HG02870 (cell line): ENCODE measurements at regions not wholly inside any gene's neighbourhood (a gene's known extent, or its start where the extent isn't known, plus 50 kb on each side); places are given as distances from the start of the nearest gene placed in this dataset.

Source experiments
- ATAC-seq: cut with Tn5 transposase; IDR thresholded peaks from one replicate; pipeline ENCODE4 v1.9.1; 2021; ENCODE audit warnings: mild to moderate bottlenecking, moderate library complexity; ENCODE audit not compliant: unreplicated experiment

- ATAC-seq = no peak
Observed at GRCh38 chr6:134719911-134720310, 230.0 kb downstream of the ALDH8A1 start.

GRCh38 chr6:134719286-134719685 lies 230.6 kb downstream of the ALDH8A1 start:
- no peak for ATAC-seq

GRCh38 chr6:134714679-134715078 lies 235.2 kb downstream of the ALDH8A1 start:
- no peak for ATAC-seq

GRCh38 chr6:134714113-134714512 lies 235.8 kb downstream of the ALDH8A1 start:
- ATAC-seq = no peak

- no peak for ATAC-seq
Observed at GRCh38 chr6:134712311-134712710, 237.6 kb downstream of the ALDH8A1 start.

GRCh38 chr6:134708079-134708478 lies 241.8 kb downstream of the ALDH8A1 start:
- no peak for ATAC-seq

DNA sequence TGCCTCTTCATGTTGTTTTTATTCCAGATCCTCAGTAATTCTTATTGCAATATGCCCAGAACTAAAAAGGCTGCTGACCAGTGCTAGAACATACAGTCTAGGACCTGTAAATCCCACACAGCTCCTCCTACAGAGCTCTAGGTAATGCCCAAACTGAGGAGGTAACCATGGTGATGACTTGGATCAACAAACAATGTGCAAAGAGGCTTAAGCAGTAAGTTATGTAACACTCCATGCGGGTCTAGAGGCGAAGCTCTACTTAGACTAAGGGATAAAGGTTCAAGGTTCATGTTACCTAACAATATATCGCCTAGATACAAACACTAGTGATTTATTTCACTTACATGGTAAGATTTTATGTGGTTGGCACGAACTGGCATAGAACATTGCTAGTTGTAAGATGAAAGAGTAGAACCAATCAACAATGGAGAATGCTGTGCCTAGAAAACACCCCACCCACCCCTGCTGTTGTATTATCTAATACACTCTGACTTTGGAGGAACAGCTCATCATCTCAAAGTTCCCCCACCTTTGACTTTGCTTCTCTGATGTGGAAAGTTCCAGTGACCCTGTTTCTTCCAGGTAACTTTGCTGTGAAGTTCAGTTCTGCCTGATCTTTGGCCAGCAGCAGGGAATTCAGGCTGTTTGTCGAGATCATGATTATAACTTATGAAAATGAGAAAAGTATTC lies 242.4 kb downstream of the ALDH8A1 start:
- no peak for ATAC-seq

DNA sequence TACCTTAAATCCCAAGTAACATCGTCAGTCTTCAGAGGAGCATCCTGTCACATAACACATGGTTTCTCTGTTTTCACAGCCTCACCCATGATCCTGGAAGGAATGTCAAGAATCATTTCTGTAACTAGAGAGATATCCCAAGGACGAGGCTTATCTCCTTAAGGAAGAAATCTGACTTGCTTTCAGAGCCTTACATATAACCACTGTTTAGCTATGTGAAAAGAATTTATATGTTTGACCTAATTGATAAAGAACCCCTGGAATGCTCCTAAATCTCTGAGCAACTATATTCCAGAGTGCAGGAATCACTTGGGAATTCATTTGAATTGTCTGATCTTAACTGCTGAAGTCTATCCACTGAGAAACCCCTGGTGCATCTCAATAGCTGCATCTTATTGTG lies 243.1 kb downstream of the ALDH8A1 start:
- ATAC-seq = no peak

DNA sequence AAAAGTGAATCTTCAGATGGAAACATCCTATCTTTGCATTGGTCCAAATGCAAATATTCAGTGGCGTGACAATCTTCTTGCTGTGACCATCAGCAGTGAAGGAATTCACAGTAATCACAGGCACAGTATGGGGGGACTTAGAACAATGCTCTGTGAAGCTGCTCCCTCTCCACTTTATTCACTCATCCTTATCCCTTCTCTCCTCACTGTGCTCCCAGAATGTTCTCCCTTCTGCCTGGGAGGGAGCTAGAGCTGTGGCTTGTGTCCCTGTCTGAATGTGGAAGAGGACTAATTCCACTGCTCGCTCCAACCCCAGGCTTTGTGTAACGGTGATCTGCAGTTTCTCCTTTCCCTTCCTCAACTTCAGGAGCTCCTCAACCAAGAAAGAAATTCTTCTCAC lies 243.7 kb downstream of the ALDH8A1 start:
- no peak for ATAC-seq

DNA sequence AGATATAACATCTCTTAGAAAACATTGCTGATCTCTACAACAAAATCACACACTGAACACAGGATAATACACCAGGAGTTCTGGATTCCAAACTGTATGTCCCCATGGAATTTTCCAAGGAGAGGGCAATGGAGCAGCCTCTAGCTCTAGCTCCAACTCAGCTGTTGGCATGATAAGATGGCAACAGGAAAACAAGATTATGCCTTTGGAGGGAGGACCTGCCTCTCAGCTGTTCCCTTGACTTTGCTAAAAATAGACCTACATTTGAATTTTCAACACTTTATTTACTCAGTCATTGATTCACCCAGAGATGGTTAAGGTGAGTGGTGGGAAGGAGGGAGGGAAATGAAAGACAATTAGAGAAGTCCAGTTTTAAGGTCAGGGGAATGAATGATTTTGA lies 246.7 kb downstream of the ALDH8A1 start:
- no peak for ATAC-seq

GRCh38 chr6:134702279-134702678 lies 247.6 kb downstream of the ALDH8A1 start:
- no peak for ATAC-seq

DNA sequence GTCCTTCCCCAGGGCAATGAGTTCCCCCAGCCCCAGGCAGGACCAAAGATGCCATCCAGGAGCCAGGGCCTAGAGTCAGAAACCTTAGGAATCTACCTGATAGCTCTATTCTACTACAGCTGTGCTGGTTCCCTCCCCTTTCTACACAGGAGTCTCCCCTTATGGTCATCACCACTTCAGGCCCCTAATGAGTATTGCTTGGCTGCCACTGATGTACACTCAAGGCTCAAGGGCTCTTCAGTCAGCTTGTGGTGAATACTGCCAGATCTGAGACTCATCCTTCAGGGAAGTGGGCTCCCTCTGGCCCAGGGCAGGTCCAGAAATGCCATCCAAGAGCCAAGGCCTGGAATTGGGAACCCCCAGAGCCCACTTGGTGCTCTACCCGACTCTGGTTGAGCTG lies 248.6 kb downstream of the ALDH8A1 start:
- no peak for ATAC-seq

- no peak for ATAC-seq
Observed at GRCh38 chr6:134698228-134698627, 251.7 kb downstream of the ALDH8A1 start.

DNA sequence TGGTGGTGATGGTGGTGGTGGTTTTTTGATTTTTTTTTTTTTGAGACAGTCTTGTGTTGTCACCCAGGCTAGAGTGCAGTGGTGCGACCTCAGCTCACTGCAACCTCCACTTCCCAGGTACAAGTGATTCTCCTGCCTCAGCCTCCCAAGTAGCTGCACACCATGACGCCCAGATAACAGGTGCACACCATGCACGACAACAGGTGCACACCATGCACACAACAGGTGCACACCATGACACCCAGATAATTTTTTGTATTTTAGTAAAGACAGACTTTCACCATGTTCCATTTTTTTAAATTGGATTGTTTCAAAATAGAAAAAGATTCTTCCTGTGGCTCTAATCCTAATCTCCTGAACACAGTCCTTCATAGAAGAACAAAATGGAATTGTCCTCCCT lies 257.9 kb downstream of the ALDH8A1 start:
- no peak for ATAC-seq

- ATAC-seq = no peak
Observed at GRCh38 chr6:134691180-134691579, 258.7 kb downstream of the ALDH8A1 start.

DNA sequence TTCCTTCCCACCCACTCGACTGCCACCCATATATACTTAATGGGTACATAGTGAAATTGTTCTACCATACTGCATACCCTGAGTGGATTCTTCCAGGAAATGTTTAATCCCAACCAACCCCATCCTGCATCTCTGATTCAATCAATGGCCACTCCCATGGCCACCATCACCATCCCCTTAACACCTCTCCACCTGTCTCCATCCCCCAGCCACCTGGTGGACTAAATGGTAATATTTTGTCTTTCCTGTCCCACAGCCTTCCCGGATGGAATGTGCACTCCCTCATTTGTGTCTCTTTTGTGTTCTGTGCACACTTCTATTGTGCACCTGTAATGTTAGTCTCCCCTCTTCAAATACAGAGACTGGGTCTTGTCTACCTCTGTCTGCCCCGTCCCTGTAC lies 259.9 kb downstream of the ALDH8A1 start:
- ATAC-seq = no peak

GRCh38 chr6:134689641-134690040 lies 260.3 kb downstream of the ALDH8A1 start:
- ATAC-seq = no peak

GRCh38 chr6:134689177-134689576 lies 260.7 kb downstream of the ALDH8A1 start:
- ATAC-seq = no peak

- ATAC-seq = no peak
Observed at GRCh38 chr6:134686071-134686470, 263.8 kb downstream of the ALDH8A1 start.

DNA sequence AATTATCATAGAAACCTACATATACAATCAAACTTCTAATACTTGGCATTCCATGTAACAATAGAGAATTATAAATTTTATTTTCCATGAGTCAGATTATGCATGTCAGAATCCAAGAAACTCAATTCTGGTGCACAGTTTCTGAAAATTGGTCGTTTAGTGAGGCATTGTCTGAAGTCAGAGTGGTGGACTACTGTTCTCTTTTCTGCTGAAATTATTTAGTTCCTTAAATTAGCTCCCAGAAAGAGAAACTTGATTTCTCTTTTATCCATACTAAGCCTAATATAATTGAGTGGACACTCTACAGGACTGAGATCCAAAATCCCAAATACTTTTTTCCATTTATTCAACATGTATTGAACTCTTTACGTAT lies 265.5 kb downstream of the ALDH8A1 start:
- ATAC-seq = no peak

DNA sequence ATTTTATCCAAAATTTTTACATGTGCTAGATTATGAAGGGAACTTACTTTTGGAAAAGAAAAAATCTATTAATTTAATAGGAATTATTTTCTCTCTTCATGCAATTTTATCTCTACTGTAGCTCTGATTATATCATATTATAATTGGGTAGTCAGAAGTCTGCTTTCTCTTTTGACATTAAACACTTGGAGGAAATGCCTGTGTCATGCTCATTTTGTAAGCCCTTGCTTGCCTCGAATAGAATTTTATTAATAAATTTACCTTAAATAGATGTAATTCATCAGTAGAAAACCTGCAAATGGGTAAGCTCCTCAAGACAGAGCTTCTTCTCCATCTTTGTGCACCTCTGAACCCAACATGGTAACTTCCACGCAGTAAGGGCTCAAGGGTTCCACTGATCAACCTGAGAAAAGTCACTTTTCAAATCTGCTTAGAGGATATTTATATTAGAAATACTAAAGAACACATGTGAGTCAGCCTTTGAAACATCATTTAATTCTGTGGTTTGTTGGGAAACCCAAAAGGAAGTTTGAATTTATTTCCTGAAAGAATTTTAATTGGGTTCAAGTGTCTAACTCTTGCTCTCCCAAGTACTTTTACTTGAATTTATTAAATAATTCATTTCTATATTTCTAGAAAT lies 266.0 kb downstream of the ALDH8A1 start:
- no peak for ATAC-seq

- ATAC-seq = no peak
Observed at GRCh38 chr6:134680433-134680832, 269.5 kb downstream of the ALDH8A1 start.

DNA sequence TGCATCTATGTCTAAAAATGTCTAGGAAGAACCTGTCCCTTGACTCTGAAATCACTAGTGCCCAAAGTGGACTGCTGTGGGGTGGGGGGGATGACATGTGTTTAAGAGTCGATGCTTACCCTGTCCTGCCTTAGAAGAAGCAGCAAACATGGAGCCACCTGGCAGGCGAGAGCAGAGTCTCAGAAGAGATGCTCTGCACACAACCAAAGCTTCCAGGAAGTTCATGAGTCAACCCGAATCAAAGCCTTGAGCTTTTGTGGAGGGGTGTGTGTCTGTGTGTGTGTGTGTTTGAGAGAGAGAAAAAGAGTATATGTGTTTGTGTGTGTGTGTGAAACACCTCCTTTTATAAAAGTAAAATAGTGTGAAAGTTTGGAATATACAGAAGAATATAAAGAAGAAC lies 269.9 kb downstream of the ALDH8A1 start:
- ATAC-seq = no peak
